Vagina (tissue), 2 donors: ENCODE measurements at regions not wholly inside any gene's neighbourhood (a gene's known extent, or its start where the extent isn't known, plus 50 kb on each side); places are given as distances from the start of the nearest gene placed in this dataset.

ENCODE experiments used
- POLR2AphosphoS5 ChIP-seq, 2 donors: sonication (generic); formaldehyde crosslinking; IDR thresholded peaks; one replicate each; pipeline ENCODE4 v1.9.0; 2017; ENCODE audit warnings: antibody characterized with exemption in 2 of 2, mild to moderate bottlenecking in 2 of 2, low read depth in 1 of 2; ENCODE audit not compliant: insufficient read depth in 1 of 2
- TF ChIP-seq, protein P1 (sequence below), 3 experiments: fragments of 450-650 bp in 2 of 3; fragments of 200-600 bp in 1 of 3; sonication (generic) in 1 of 3; IDR thresholded peaks; one replicate each; pipeline ENCODE4 v1.5.1; 2017 to 2019; ENCODE audit warnings: antibody characterized with exemption in 3 of 3, mild to moderate bottlenecking in 2 of 3, moderate library complexity in 2 of 3

DNA sequence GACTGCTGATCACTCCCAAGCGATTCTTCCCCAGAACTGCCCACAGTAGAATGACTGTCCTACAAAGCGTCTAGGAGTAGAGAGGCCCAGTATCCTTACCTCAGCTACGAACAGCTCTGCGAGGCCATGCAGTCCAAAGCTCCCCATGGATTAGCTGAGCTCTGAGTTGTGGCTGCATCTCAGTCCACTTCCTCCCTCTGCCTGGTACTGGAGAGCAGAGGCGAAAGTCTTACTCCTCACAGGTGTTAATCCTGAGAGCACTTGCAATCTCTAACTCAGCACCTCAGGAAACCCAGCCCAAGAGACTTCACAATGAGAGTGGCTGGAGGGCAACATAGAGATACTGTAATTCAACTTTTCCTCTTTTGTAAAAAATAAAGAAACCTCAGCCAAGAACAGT is 493.1 kb downstream of the BCAT1 start:
- TF ChIP-seq POLR2AphosphoS5 (IDR thresholded peaks at IDR 0.05; ENCODE audit: insufficient read depth in 1 of 2, low read depth in 1 of 2), result no peak
- TF ChIP-seq, protein P1, sequence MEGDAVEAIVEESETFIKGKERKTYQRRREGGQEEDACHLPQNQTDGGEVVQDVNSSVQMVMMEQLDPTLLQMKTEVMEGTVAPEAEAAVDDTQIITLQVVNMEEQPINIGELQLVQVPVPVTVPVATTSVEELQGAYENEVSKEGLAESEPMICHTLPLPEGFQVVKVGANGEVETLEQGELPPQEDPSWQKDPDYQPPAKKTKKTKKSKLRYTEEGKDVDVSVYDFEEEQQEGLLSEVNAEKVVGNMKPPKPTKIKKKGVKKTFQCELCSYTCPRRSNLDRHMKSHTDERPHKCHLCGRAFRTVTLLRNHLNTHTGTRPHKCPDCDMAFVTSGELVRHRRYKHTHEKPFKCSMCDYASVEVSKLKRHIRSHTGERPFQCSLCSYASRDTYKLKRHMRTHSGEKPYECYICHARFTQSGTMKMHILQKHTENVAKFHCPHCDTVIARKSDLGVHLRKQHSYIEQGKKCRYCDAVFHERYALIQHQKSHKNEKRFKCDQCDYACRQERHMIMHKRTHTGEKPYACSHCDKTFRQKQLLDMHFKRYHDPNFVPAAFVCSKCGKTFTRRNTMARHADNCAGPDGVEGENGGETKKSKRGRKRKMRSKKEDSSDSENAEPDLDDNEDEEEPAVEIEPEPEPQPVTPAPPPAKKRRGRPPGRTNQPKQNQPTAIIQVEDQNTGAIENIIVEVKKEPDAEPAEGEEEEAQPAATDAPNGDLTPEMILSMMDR (IDR thresholded peaks at IDR 0.05), result no peak
